ENCODE measurements at regions not wholly inside any gene's neighbourhood (a gene's known extent, or its start where the extent isn't known, plus 50 kb on each side); places are given as distances from the start of the nearest gene placed in this dataset.

GRCh38 chr2:12141618-12142258, 395.3 kb downstream of the LPIN1 start:
- Histone ChIP-seq H3K36me3 (ENCODE audit: low read depth, missing control alignments) (no peaks in the 10 kb centered on the region), H3K27me3 (no peaks in the 10 kb centered on the region), H3K9me3 (no peaks in the 10 kb centered on the region), H3K4me3 (no peak overlapping the region), H3K4me1 (no peaks in the 10 kb centered on the region), H3K27ac (no peak overlapping the region)
- intact Hi-C loops (cut with DNase I; ENCODE audit: low total_unique reads): no loop called here
- TF ChIP-seq POLR2A (IDR thresholded peaks at IDR 0.05): no peak
- TF ChIP-seq, protein P1, sequence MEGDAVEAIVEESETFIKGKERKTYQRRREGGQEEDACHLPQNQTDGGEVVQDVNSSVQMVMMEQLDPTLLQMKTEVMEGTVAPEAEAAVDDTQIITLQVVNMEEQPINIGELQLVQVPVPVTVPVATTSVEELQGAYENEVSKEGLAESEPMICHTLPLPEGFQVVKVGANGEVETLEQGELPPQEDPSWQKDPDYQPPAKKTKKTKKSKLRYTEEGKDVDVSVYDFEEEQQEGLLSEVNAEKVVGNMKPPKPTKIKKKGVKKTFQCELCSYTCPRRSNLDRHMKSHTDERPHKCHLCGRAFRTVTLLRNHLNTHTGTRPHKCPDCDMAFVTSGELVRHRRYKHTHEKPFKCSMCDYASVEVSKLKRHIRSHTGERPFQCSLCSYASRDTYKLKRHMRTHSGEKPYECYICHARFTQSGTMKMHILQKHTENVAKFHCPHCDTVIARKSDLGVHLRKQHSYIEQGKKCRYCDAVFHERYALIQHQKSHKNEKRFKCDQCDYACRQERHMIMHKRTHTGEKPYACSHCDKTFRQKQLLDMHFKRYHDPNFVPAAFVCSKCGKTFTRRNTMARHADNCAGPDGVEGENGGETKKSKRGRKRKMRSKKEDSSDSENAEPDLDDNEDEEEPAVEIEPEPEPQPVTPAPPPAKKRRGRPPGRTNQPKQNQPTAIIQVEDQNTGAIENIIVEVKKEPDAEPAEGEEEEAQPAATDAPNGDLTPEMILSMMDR (IDR thresholded peaks at IDR 0.05): no peak
- no peak for DNase-seq
- 50 to 90% methylated on average over 1 of the region's 1 CpG for WGBS, 2 donors

DNA sequence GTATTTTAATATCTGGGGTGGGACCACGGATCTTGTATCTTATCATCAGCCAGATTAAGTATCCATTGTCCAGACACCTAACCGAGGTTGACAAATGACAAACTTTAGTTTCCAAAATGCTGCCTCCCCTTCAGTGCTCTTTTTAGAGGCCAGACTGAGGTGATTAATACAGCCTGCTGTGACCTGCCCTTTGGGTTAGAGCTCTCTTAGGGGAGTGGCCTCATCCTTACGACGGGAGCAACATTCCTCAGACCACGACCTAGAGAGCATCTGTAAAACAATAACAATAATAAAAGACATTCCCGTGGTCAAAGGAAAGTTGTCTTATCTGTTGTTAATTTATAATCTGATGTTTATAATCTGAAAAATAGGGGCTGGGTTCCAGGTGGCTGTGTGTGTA, 405.3 kb downstream of the LPIN1 start:
- intact Hi-C loops (cut with DNase I; ENCODE audit: low total_unique reads): no loop called here
- no peaks in the 10 kb centered on the region for H3K36me3 ChIP-seq (ENCODE audit: low read depth, missing control alignments)
- H3K9me3 ChIP-seq: no peaks in the 10 kb centered on the region
- whole genome bisulfite sequencing, 2 donors: 66 to 77% methylated on average over 6 of the region's 6 CpGs
- no peak overlapping the region for H3K4me3 ChIP-seq
- TF ChIP-seq, protein P1 (IDR thresholded peaks at IDR 0.05): no peak
- TF ChIP-seq POLR2A (IDR thresholded peaks at IDR 0.05): no peak
- peaks cover 3% of the 10 kb centered on the region for H3K4me1 ChIP-seq
- no peak overlapping the region for H3K27ac ChIP-seq
- H3K27me3 ChIP-seq: no peaks in the 10 kb centered on the region
- no peak for DNase-seq

- no peak overlapping the region for H3K27ac ChIP-seq
- intact Hi-C loops (cut with DNase I; ENCODE audit: low total_unique reads): no loop called here
- no peak for DNase-seq
- WGBS, 2 donors: 94 to 95% methylated on average over 3 of the region's 3 CpGs
- H3K4me1 ChIP-seq: peaks cover 6% of the 10 kb centered on the region
- no peaks in the 10 kb centered on the region for H3K9me3 ChIP-seq
- H3K36me3 ChIP-seq (ENCODE audit: low read depth, missing control alignments): no peaks in the 10 kb centered on the region
- H3K27me3 ChIP-seq: no peaks in the 10 kb centered on the region
- TF ChIP-seq POLR2A (IDR thresholded peaks at IDR 0.05): no peak
- TF ChIP-seq, protein P1 (IDR thresholded peaks at IDR 0.05): no peak
- H3K4me3 ChIP-seq: no peak overlapping the region
These were observed 406.5 kb downstream of the LPIN1 start for GRCh38 chr2:12152888-12153287.

DNA sequence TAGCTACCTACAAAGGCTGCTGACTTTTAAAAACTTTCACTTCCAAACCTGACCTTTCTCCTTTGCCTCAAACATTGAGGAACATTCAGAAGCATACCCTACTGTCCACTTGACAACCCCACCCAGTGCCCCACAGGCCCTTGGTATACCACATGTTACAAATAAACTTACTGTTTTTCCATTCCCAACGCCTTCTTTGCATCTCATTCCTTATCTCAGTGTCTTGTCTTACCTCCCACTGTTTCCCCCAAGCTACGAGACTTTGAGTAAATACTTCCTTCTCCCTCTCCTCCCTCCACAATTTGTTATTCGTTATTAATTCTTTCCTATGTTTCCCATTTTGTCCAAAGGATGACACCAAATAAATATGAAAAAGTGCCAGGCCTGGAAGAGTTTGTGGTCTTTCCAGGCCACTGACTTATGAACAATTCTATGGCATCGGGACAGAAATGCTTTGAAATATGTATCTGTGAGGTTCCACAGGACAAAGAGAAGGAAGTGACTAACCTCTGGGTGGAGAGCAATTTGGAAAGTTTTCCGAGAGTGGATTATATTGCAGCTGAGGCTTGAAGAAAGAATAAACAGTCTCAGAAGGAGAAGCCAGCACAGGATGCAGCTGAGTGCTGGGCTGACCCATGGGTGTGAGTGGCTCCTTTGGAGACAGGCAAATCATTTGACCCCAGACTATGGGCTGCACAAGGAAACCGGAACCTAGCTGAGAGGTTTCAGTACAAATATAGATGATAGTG, 409.0 kb downstream of the LPIN1 start:
- Histone ChIP-seq H3K36me3 (ENCODE audit: low read depth, missing control alignments) (no peaks in the 10 kb centered on the region), H3K4me3 (no peak overlapping the region), H3K9me3 (no peaks in the 10 kb centered on the region), H3K27ac (no peak overlapping the region), H3K4me1 (peaks cover 6% of the 10 kb centered on the region), H3K27me3 (no peaks in the 10 kb centered on the region)
- intact Hi-C loops (cut with DNase I; ENCODE audit: low total_unique reads): no loop called here
- no peak for TF ChIP-seq POLR2A (IDR thresholded peaks at IDR 0.05)
- TF ChIP-seq, protein P1 (IDR thresholded peaks at IDR 0.05): no peak
- no peak for DNase-seq
- WGBS, 2 donors: 49 to 51% methylated on average over 6 of the region's 6 CpGs
